SK-N-SH (cell line): ENCODE measurements at regions not wholly inside any gene's neighbourhood (a gene's known extent, or its start where the extent isn't known, plus 50 kb on each side); places are given as distances from the start of the nearest gene placed in this dataset.

Experiments
- CHD2 ChIP-seq: fragments of 150-350 bp; IDR thresholded peaks from 2 replicates; pipeline ENCODE4 v1.6.1; 2018; ENCODE audit warnings: low read length; ENCODE audit not compliant: partially characterized antibody
- CTCF ChIP-seq: fragments of 200-600 bp; sonication (generic); IDR thresholded peaks from 2 replicates; pipeline ENCODE4 v1.6.1; 2017; ENCODE audit warnings: antibody characterized with exemption, mild to moderate bottlenecking, moderate library complexity
- EP300 ChIP-seq, 2 experiments: IDR thresholded peaks; 2 replicates each; pipeline versions ENCODE4 v1.4.0 to v1.6.1; 2012; ENCODE audit warnings: borderline replicate concordance in 1 of 2, low read depth in 1 of 2, low read length in 1 of 2
- POLR2AphosphoS5 ChIP-seq: IDR thresholded peaks from 2 replicates; pipeline ENCODE4 v1.6.1; 2012; ENCODE audit warnings: low read depth, low read length
- RCOR1 ChIP-seq: fragments of 150-350 bp; IDR thresholded peaks from 2 replicates; pipeline ENCODE4 v1.6.1; 2017; ENCODE audit warnings: antibody characterized with exemption, low read length
- RXRA ChIP-seq: IDR thresholded peaks from 2 replicates; pipeline ENCODE4 v1.4.0; 2012; ENCODE audit warnings: low read depth, mild to moderate bottlenecking, borderline replicate concordance
- SMC3 ChIP-seq: IDR thresholded peaks from 2 replicates; pipeline ENCODE4 v1.6.1; 2012; ENCODE audit warnings: low read depth, low read length, improper control_type of control experiment
- TEAD4 ChIP-seq: IDR thresholded peaks from 2 replicates; pipeline ENCODE4 v1.4.0; 2012; ENCODE audit warnings: mild to moderate bottlenecking, borderline replicate concordance; ENCODE audit not compliant: insufficient read depth

- no peak for TF ChIP-seq TEAD4
- TF ChIP-seq CTCF, result no peak
- no peak for TF ChIP-seq RXRA
- TF ChIP-seq SMC3, result no peak
- TF ChIP-seq RCOR1, result no peak
- TF ChIP-seq POLR2AphosphoS5, result no peak
- no peak for TF ChIP-seq CHD2
- no peak for TF ChIP-seq EP300 (IDR thresholded peaks at IDR 0.05; ENCODE audit: borderline replicate concordance in 1 of 2, low read depth in 1 of 2, low read length in 1 of 2)
These were observed 96.8 kb upstream of the THUMPD2 start for GRCh38 chr2:39875914-39876267.
